Mammary epithelial cell (primary cell): ENCODE measurements at regions not wholly inside any gene's neighbourhood (a gene's known extent, or its start where the extent isn't known, plus 50 kb on each side); places are given as distances from the start of the nearest gene placed in this dataset.

Source experiments
- CTCF ChIP-seq, 2 donors: IDR thresholded peaks in 1 of 2; conservative IDR thresholded peaks in 1 of 2; 2 replicates each; pipeline ENCODE4 v1.5.1; 2011 to 2012; ENCODE audit warnings: inconsistent platforms in 2 of 2, low read length in 2 of 2, mild to moderate bottlenecking in 2 of 2, control low read depth in 1 of 2, low read depth in 1 of 2; ENCODE audit not compliant: insufficient read depth in 1 of 2; ENCODE audit errors: extremely low read depth in 1 of 2
- EZH2 ChIP-seq: IDR thresholded peaks from 2 replicates; pipeline ENCODE4 v1.6.1; 2012; ENCODE audit warnings: low read length, inconsistent platforms, borderline replicate concordance

- TF ChIP-seq CTCF (conservative IDR thresholded peaks at IDR 0.05 in 1 of 2, IDR thresholded peaks at IDR 0.05 in 1 of 2; ENCODE audit: extremely low read depth in 1 of 2, insufficient read depth in 1 of 2, low read depth in 1 of 2, low read length in 2 of 2) (no peak), EZH2 (no peak)
Observed at GRCh38 chr2:166762746-166763145, 125.5 kb upstream of the XIRP2 start.
